ENCODE measurements at regions not wholly inside any gene's neighbourhood (a gene's known extent, or its start where the extent isn't known, plus 50 kb on each side); places are given as distances from the start of the nearest gene placed in this dataset.

DNA sequence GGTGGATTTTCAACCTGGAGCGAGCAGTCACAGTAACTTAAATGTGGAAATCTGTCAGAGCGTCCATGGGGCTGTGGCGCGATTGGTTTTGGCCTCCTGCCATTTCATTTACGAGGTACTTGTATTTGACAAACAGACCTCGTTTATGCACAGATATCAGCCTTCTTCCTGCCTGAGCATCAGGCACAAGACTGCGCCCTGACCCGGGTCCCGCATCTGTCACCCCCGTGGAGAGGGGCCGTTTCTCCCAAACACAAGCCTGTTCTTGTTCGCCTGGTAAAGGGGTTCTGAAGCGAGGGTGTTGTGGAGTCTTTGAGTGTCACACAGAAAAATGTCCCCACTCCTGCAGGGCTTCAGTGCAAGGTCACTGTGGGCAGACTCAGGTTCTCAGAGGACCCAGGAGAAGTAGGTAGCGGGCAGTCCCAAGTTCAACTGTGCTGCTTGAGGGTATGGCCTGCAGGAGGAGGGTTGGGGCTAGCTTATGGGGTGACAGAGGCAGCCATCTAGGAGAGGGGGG lies 202.3 kb downstream of the URI1 start:
- no peak overlapping the region for H3K4me3 Mint-ChIP-seq
- no peaks in the 10 kb centered on the region for H3K27me3 Mint-ChIP-seq
- no peak overlapping the region for H3K27ac Mint-ChIP-seq
- H3K4me1 Mint-ChIP-seq: no peaks in the 10 kb centered on the region
- H3K36me3 Mint-ChIP-seq: no peaks in the 10 kb centered on the region
- no peak for DNase-seq
- H3K9me3 Mint-ChIP-seq: no peaks in the 10 kb centered on the region

DNA sequence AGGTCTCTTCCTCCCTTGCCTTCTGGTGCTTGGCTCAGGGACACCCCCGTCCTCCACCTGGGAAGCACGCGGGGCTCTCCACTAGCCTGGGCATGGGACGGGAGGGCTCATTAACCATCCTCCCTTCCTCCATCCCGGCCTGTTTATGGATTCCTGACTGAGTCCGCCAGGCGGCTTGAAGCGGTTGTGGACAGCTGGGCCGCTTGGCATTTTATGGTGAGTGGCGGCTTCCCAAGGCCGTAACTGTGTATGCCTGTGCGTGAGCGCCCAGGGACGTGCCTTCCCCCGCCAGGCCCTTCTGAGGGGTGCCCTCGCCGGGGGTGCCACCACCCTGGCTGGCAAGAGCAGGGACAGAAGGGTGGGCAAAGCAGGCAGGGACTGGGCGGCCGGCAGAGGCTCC lies 202.8 kb downstream of the URI1 start:
- no peak for DNase-seq
- no peaks in the 10 kb centered on the region for H3K4me1 Mint-ChIP-seq
- H3K27ac Mint-ChIP-seq: no peak overlapping the region
- no peaks in the 10 kb centered on the region for H3K36me3 Mint-ChIP-seq
- no peaks in the 10 kb centered on the region for H3K27me3 Mint-ChIP-seq
- no peak overlapping the region for H3K4me3 Mint-ChIP-seq
- H3K9me3 Mint-ChIP-seq: no peaks in the 10 kb centered on the region

DNA sequence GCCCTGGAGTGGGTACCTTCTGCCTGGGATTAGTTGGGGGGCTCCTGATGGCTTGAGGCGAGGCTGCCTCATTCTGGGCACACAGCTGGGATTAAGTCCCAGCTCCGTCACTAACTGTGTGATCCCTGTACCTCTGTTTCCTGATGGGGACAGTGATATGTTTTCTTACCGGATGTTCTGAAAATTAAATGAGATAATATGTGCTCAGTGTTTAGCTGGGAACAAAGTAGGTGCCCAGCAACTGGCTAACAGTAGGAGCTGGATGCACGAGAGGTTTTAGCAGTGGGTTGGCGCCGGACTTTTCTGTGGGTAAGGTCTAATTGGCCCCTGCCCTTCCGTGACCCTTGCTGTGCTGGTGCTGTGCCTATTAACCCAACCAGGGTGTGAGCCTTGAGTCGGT lies 203.4 kb downstream of the URI1 start:
- Mint-ChIP-seq H3K36me3 (no peaks in the 10 kb centered on the region), H3K4me3 (no peak overlapping the region), H3K27me3 (no peaks in the 10 kb centered on the region), H3K9me3 (no peaks in the 10 kb centered on the region), H3K4me1 (no peaks in the 10 kb centered on the region), H3K27ac (no peak overlapping the region)
- no peak for DNase-seq

DNA sequence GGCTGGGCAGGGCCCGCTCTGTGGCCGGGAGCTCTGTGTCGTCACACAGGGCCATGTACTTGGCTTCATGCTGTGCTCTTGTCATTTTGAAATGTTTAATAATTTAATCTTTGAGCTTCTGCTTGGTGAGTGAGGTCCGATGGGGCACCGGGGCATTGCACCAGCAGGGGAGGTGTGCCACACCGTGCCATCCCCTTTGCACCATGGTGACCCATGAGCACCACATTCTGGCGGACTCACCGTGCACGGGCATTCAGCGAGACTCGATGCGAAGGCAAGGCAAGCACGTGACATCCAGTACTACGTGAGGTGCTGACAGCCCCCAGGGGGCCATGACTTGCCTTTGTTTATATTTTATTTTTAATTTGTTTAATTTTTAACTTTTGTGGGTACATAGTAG lies 204.3 kb downstream of the URI1 start:
- no peaks in the 10 kb centered on the region for H3K36me3 Mint-ChIP-seq
- H3K4me3 Mint-ChIP-seq: no peak overlapping the region
- H3K9me3 Mint-ChIP-seq: no peaks in the 10 kb centered on the region
- H3K4me1 Mint-ChIP-seq: no peaks in the 10 kb centered on the region
- DNase-seq: no peak
- no peaks in the 10 kb centered on the region for H3K27me3 Mint-ChIP-seq
- no peak overlapping the region for H3K27ac Mint-ChIP-seq

DNA sequence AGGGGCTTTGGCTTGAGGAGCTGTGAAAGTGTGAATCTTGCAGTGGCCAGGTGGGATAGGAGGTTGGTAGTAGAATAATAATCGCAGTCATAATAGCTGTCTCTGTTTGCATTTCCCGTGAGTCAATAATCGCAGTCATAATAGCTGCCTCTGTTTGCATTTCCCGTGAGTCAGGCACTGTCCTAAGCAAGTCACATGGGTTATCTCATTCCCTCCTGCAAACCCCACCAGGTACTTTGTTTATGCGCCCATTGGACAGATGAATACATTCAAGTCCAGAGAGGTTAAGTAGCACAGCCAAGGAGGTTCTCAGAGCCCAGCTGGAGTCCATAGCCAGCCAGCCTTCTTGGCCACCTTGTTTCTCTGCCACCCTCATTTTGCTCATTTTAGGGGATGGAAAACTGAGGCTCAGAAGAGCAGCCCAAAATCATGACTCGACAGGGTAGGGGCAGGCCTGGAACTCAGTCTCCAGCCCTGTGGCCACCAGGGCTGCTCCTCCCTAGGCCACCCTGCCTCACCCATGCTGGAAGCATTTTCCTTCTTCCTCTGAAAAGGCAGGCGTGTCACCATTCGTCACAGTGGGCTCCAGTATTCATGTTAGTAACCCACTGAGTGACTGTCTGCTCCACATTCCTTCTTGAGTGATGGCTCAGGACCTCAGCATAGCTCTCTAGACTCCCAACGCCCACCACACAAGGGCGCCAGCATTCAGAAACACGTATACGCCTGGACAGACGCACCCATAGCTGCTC lies 206.2 kb downstream of the URI1 start:
- H3K27ac Mint-ChIP-seq: no peak overlapping the region
- DNase-seq: no peak
- H3K36me3 Mint-ChIP-seq: no peaks in the 10 kb centered on the region
- H3K4me1 Mint-ChIP-seq: no peaks in the 10 kb centered on the region
- H3K9me3 Mint-ChIP-seq: no peaks in the 10 kb centered on the region
- no peaks in the 10 kb centered on the region for H3K27me3 Mint-ChIP-seq
- H3K4me3 Mint-ChIP-seq: no peak overlapping the region

DNA sequence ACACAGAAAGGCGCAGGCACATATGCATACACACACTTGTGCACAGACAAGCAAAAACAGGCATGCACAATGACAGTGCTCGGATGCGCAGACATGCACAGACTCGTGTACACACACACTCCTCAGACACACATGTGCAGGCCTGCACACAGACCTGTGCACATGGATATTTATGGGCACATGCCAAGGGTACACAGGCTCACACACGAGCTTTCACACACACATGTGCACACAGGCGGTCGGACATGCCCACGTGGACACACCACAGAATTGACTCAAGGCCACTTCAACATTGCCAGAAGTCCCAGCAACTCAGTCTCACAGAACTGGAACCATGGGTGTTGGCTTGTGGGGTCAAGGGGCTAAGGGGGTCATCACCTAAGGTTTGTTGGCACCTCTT lies 206.8 kb downstream of the URI1 start:
- Mint-ChIP-seq H3K27ac (no peak overlapping the region), H3K9me3 (no peaks in the 10 kb centered on the region), H3K4me1 (peaks cover 3% of the 10 kb centered on the region), H3K27me3 (no peaks in the 10 kb centered on the region), H3K36me3 (no peaks in the 10 kb centered on the region), H3K4me3 (no peak overlapping the region)
- no peak for DNase-seq

DNA sequence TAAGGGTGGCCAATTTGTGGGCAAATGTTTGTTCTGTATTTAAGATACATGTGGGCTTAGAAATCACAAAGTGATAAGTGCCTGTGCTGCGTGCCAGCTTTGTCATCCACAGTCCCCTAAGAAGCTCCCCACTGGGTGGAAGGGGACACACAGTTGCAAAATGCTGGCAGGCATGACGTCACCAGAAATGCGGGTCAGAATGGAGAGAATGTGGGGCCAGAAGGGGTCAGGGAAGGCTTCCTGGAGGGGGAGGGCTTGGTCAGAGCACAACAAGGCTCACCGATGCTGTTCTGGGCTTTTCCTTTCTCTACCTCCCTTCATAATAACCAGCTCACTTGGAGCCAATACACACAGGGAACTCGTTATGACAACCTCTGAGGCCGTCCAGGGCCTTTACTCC lies 207.3 kb downstream of the URI1 start:
- Mint-ChIP-seq H3K27me3 (no peaks in the 10 kb centered on the region), H3K27ac (no peak overlapping the region), H3K4me1 (peaks cover 8% of the 10 kb centered on the region), H3K36me3 (no peaks in the 10 kb centered on the region), H3K4me3 (no peak overlapping the region), H3K9me3 (no peaks in the 10 kb centered on the region)
- no peak for DNase-seq

DNA sequence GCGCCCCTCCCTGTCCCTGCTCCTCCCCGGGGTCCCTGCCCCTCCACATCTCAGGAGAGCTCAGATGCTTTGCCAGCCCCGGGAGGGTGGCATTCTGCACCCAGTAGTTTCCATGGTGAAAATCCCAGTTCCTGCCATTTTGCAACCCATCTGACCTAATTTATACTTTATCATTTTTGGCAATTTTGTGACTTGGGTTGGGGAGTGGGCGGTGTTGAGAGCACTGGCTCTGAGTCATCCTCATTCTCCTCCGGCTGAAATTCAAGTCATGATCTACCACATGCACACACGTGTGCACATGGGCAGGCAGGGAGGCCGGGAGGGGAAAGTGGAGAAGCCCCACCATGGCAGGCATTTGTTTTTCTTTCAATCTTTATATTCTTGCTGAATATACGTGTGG lies 208.6 kb downstream of the URI1 start:
- H3K27me3 Mint-ChIP-seq: peaks cover 9% of the 10 kb centered on the region
- no peak for DNase-seq
- H3K4me3 Mint-ChIP-seq: no peak overlapping the region
- H3K27ac Mint-ChIP-seq: no peak overlapping the region
- no peaks in the 10 kb centered on the region for H3K36me3 Mint-ChIP-seq
- H3K9me3 Mint-ChIP-seq: no peaks in the 10 kb centered on the region
- peaks cover 9% of the 10 kb centered on the region for H3K4me1 Mint-ChIP-seq

DNA sequence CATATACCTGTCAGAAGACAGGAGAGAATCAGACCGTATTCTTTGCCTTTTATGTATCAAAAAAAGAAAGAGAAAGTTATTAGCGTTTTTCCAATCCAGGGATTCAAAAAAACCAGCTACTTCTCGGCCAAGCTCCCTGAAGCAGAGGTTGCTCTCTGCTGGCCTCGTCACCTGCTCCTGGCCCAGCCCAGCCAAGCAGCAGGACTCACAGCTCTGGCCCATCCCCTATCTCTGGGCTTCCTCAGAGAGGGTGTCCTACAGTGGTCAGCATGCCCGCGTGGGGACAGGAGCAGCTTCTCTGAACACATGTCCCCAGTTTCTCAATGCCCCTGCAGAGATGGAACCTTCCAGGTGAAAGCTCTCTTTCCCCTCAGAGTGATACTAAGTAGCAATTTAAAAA lies 209.0 kb downstream of the URI1 start:
- Mint-ChIP-seq H3K4me1 (peaks cover 9% of the 10 kb centered on the region), H3K9me3 (no peaks in the 10 kb centered on the region), H3K36me3 (no peaks in the 10 kb centered on the region), H3K27ac (no peak overlapping the region), H3K4me3 (no peak overlapping the region), H3K27me3 (peaks cover 10% of the 10 kb centered on the region)
- DNase-seq: no peak

DNA sequence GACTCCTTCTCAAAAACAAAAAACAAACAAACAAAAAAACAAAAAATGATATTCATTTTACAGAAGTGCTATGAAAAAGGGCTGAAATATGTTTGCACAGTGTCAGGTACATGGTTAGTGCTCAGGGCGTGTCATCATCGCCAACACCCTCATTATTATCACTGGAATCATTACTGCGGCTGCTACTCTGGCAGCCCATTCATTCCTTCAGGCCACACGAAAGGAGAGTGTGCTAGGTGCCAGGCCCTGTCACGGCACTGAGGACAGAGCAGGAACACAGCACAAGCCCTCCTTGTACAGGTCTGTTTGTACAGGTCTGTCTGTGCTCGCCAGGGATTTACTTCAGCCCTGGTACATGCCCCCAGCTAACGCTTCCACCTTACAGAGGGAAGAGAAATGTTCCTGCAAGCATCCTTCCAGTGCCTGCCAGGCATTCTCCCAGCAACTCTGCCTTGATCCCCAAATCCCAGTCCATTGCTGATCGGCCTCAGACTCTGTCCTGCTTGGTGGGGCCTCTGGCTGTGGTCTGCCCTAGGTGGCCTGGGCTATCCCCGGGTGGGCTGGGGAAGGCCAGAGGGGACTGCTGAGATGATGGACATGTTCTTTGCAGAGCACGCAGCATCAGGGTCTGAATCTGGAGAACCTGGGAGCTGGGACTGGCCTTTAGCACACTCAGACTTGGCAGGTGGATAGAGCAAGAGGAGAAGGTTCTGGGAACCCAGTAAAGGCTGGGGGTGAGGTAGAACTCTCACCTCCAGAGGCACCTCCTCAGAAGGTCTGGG lies 210.7 kb downstream of the URI1 start:
- no peaks in the 10 kb centered on the region for H3K36me3 Mint-ChIP-seq
- peaks cover 13% of the 10 kb centered on the region for H3K27me3 Mint-ChIP-seq
- no peak overlapping the region for H3K4me3 Mint-ChIP-seq
- H3K27ac Mint-ChIP-seq: no peak overlapping the region
- peaks cover 9% of the 10 kb centered on the region for H3K4me1 Mint-ChIP-seq
- H3K9me3 Mint-ChIP-seq: no peaks in the 10 kb centered on the region
- no peak for DNase-seq

DNA sequence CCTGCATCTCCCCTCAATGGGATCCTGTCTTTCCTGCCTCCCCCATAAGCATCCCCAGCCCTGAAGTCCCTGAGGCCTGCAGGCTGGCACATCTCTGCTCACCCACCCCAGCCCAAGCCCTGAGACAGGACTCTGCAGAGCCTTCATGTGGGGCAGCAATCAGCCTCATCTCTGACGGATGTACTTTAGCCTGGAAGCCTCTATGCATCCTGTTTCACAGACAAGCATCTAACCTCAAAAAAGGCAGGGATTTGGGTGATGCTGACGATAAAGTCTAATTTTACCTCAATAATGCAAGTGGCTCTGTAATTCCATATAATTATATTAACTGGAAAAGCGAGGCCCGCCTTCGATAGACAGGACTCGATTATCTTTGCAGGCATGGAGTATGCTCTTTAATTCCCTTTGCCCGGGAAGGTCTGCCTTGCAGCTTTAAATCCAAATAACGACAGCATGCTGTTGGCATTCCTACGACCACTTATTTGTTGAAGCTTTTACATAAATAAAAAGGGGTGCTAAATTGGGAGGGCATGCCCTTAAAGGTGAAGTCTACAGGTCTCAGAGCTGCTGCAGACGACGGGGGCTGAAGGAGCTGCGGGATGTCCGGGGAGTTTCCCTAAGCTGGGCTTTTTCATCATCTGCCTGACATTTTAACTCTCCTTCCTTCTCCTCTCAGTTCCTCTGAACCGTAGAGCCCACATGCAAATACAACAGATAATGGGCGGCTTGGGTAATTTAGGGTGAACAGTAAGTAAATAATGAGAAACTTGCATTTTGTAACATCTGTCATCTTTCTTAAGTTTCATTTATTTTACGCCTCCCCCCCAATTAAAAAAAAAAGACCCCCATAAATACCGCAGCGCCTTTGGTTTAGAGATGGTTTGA lies 211.5 kb downstream of the URI1 start:
- DNase-seq: no peak
- Mint-ChIP-seq H3K4me1 (peaks cover 9% of the 10 kb centered on the region), H3K4me3 (no peak overlapping the region), H3K9me3 (no peaks in the 10 kb centered on the region), H3K27me3 (peaks cover 13% of the 10 kb centered on the region), H3K36me3 (no peaks in the 10 kb centered on the region), H3K27ac (no peak overlapping the region)

DNA sequence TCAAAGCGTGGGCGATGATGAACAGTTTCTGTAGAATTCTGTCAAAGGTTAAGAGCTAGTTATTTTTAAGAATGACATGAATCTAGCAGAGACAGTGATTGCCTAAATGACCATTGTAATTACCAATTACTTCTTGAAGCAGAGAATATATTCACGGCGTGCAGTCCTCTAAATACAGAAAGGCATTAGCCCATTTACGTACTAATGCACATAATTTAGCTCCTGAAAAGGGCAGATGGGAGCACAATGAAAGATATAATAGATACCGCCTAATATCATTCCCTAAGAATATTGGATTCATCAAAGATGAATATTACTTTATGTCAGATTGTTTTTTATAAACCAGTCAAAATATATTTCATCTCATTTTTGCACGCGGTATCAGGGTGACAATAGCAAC lies 212.4 kb downstream of the URI1 start:
- peaks cover 9% of the 10 kb centered on the region for H3K4me1 Mint-ChIP-seq
- peaks cover 13% of the 10 kb centered on the region for H3K27me3 Mint-ChIP-seq
- no peaks in the 10 kb centered on the region for H3K36me3 Mint-ChIP-seq
- no peak overlapping the region for H3K27ac Mint-ChIP-seq
- H3K4me3 Mint-ChIP-seq: no peak overlapping the region
- no peaks in the 10 kb centered on the region for H3K9me3 Mint-ChIP-seq
- no peak for DNase-seq

DNA sequence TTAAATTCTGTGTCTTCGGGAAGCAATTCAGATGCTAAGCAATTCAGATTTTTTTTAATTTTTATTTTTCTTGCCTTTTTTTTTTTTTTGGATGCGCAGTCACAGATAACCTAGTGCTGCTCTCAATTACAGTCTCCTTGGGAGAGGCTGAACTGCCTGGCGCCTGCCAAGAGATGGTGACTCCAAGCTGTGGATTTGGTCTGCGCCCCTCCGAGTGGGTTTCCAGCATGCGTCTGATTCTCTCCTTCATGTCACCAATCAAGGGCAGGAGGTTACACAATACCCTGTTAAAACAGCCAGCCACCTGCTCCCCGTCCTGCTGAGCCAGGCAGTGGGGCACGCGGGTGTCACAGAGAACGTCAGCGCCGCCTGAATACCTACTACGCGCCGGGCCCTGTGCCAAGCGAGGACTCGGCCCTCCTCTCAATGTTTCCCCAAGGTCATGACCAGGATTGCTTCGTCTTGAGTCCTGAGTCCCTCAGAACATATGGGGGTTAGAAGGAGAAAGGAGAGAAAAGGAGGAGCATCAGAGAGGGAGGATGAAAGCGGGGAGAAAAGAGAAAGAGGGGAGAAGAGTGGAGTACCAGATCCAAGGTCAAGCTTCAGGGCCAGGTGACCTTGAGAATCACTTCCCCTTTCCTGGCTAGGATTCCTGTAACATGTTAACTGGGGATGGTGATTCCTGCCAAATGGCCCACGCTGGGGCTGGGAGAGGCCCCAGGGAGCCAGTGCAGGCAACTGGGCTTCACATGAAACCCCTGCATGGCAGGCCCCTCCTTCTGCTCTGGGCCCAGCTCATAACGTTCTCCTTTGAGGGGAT lies 213.6 kb downstream of the URI1 start:
- H3K36me3 Mint-ChIP-seq: no peaks in the 10 kb centered on the region
- no peak overlapping the region for H3K4me3 Mint-ChIP-seq
- H3K27me3 Mint-ChIP-seq: peaks cover 13% of the 10 kb centered on the region
- no peak for DNase-seq
- H3K9me3 Mint-ChIP-seq: no peaks in the 10 kb centered on the region
- H3K4me1 Mint-ChIP-seq: peaks cover 9% of the 10 kb centered on the region
- H3K27ac Mint-ChIP-seq: no peak overlapping the region

DNA sequence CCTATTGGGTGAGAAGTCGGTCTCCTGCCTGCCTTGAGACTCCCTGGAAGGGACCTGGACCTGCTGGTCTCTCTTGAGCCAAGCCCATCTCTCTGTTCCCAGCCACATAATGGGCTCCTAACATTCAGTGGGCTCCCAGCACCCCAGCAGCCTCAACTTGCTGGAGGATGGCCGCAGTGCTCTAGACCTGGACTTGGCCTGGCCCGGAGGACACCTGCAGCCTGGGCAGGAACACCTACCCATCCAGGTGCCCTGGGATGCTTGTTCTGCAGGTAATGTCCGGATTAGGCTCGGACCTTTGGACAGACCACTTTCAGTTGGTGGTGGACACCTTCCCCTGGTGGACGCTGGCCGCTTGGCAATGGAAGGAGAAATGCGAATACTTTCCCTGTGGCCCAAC lies 214.6 kb downstream of the URI1 start:
- Mint-ChIP-seq H3K27me3 (peaks cover 13% of the 10 kb centered on the region), H3K9me3 (no peaks in the 10 kb centered on the region)

More for the DNA sequence above, 214.6 kb downstream of the URI1 start:
- Mint-ChIP-seq H3K4me3 (no peak overlapping the region), H3K4me1 (peaks cover 9% of the 10 kb centered on the region), H3K36me3 (no peaks in the 10 kb centered on the region), H3K27ac (no peak overlapping the region)
- no peak for DNase-seq

Measured in activated naive CD8-positive, alpha-beta T cell treated with anti-CD3 and anti-CD28 coated beads for 36 hours (primary cell).